Activated CD4-positive, alpha-beta T cell treated with anti-CD3 and anti-CD28 coated beads for 48 hours (primary cell): ENCODE measurements at regions not wholly inside any gene's neighbourhood (a gene's known extent, or its start where the extent isn't known, plus 50 kb on each side); places are given as distances from the start of the nearest gene placed in this dataset.

Source experiments
- DNase-seq: peaks from one replicate; pipeline ENCODE4 v3.0.0-alpha.2; 2020

DNA sequence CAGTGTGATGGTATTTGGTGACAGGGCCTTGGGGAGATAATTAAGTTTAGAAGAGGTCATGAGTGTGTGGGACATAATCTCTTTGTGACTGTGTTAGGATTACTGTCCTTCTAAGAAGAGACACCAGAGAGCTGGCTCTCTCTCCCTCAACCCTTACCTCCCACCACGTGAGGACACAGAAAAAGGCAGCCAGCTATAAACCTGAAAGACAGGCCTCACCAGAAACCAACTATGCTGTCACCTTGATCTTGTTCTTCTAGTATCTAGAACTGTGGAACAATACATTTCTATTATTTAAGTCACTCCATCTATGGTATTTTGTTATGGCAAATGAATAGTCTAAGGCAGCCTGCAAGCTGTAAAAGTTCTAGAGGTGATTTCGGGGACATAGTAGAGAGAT, 203.7 kb downstream of the OTOR start:
- DNase-seq: no peak

DNA sequence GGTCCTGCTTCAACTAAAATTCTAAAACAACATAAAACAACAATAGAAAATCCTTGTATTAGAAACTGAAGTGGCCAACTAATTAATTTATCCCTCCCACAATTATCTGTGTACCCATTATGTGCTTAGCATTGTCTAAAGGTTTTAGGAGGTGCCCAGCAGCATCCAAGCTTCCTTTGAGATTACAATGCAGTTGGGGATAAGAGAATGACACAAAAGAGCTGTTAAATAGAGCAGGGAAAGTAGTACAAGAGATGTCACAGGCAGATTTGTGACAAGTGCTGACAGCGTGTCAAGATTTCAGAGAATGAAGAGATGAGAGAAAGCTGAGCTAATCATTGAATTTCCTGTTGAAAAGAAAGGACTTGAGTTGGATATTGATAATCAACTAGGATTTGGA, 204.8 kb downstream of the OTOR start:
- no peak for DNase-seq

DNA sequence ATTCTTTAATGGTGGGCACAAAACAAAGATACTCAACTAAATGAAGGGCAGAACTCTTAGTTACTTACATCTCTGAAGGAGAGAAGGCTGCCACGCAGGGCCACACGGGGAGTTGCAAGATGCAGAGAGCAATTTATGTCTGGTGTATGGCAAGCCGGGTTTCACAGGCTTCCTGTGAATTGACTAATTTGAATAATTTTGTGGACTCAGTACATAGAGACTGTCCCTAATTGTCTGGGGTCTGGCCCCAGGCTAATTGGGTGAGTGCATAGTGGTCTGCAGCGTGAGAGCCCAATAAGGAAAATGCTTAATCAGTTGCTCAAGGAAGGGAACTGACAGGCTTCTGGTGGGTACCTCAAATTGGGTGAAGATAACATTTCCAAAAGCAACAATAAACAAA, 205.7 kb downstream of the OTOR start:
- no peak for DNase-seq

DNA sequence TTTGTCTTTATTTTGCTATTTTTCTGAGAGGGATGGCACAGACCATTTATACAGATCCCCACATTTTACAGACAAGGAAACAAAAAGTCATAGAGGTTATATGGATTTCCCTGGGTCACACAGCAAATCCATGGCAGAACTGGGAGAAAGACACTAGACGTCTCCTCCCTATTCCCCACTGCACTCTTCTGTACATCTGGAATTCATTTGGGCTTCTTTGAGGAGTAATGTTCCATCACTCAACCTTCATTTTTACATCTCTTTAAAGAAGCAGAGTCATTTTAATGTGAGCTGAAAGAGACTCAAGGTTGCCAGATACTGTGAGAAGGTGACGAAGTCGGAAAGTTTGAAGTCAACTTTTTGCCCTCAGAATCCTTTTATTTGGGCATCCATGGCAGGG, 207.3 kb downstream of the OTOR start:
- DNase-seq: no peak

DNA sequence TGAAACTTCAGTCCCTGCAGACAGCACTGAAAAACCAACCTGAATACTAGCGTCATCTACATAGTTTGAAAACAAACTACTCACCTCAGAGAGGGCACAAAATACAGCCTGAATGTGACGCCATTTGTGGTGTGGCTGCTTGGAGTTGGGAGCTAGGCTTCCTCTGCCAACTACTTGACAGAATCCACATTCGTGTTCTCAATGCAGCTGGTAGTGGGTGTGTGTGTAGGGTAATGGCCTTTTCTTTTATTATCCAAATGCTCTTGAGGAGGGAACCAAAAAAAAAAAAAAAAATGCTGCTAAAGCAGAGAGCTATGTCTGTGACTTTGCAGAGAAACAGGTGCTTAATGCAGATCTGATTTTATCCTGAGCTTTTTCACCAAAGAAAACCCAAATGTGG, 207.8 kb downstream of the OTOR start:
- DNase-seq: no peak

DNA sequence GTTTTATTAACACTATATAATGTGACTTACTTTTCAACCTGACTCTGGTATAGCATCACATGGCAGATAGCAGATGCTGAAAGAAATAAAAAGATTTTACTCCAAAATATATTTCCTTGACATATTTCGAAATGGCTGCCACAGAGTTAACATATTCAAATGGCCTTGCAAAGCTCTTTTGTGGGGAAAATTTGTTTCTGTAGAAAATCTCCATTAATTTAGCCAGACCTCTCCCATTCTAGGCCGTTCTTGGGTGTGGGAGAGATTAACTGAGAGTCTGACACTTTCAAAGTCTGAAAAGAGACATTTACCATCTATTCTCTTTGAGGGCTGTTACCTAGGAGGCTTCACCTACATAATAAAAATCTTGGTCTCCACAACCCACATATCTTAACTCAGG, 217.2 kb downstream of the OTOR start:
- no peak for DNase-seq

DNA sequence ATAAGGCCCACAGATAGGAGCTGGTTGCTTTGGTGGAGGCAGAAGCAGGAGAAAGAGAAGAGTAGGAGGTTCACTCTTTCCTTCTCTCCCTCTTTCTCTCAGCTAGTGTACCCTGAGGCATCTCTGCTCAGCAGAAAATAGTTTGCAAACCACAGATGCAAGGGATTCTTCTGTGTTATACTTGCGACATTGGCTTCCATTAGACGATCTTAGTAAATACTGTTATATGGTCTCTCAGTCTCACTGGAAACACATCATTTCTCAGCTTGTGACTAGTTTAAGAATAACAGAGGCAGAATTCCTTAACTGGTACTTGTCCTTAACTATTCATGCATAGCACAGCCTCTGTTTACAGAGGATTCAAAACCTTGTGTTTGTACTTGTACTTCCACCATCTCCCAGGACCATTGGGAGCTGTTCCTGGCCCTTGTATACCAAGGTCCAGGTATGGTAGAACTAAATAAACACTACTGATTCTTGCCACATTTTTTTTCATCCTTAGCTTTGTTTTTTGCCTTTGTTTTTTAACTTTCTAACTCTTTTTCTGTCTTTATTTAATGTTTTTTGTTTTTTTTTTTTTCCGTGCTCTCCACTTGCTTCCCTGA, 218.2 kb downstream of the OTOR start:
- no peak for DNase-seq

DNA sequence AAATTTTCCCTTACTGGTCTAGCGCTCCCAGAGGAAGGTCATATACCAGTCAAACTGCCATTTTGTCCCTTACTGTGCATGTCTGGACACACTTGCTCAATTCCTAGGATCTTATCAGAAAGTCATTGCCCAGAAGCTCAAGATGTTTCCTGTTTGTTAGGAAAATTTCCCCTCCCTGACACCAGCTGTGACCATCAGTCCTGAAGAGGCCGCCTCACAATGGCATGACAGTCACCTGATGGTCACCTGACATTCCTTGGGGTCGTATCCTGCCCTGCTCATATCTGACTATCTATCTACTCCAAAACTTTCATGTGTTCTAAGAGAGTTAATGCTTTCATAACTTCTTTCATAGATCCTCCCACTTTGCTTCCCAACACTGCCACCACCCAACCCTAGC, 219.9 kb downstream of the OTOR start:
- no peak for DNase-seq

DNA sequence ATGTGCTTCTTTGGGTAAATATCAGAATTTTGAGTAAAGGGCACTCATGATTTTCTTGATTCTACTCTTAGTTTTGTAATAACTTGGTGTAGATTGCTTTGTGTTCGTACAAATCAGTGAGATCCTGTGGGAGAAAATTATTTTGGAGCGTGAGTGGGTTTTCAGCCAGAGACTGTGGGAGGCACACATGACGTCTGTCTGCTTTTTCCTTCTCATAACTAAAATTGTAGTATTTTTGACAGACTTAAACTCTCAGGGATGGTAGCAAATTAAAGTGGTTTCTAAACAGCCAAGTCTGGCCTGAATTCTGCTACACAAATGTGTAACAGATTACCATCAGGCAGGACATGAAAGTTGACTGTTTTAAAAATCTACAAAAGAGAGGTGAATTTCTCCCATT, 222.6 kb downstream of the OTOR start:
- no peak for DNase-seq

DNA sequence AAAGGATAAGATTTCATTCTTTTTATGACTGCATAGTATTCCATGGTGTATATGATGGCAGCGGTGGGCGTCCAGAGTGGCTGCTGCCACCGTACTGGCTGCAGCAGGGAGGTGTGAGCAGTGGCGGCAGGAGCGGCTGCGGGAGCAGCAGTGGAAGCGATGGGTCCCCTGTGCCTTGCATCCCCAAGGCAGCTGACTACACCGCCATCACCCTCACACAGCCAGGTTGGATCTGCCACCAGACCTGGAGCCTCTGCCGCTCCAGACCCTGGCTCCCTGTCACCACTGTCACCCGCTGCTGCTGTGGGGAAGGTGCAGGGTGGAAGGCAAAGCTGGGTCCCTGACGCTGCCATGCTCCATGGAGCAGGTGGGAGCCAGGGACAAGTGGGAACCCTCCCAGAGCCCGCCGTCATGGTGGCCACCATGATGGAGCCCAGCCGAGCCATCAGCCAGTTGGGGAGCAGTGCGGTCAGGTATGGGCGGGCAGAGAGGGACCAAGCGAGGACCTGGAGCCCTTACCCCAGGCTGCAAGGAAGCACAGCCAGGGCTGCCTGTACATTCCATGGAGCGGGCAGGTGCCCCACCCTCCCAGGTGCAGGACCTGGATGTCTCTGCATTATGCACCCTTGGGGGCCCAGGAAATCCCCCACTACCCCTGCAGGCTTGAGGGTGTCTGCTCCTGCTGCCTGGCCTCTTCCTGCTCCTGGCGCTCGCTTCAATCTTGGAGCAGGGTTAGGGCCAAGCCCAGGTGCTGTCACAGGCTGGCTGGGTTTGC, 226.1 kb downstream of the OTOR start:
- no peak for DNase-seq

DNA sequence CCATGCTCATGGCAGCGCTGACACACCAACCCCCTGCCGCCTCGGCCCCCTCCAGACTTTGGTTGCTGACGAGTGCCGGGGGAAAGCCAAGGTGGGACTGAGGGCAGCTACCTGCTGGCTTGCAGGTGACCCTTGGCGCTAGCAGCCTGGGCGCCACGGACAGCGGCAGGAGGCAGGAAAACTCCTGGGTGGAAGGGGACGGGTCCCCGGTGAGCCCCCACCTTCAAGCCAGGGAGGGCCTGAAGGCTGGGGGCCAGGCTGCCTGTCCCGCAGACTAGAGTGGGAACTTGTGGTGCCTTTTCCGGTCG, 226.7 kb downstream of the OTOR start:
- no peak for DNase-seq

DNA sequence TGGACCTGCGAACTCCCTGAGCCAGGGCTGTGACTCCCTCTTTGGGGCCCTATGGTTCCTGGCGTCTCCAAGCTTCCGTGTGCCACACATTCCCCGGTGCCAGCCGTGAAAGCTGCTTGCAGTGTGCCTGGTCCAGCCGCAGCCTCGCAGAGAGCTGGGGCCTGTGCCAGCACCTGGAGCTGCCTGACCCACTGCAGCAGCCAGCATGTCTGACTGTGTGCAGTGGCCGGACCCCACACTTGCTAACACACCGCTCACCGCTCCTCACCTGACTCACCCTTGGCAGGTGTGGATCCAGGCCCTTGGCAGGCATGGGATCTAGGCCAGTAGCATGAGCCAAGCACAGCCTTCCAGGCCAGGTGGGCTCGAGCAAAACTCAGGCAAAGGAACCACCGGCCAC, 227.5 kb downstream of the OTOR start:
- DNase-seq: no peak

DNA sequence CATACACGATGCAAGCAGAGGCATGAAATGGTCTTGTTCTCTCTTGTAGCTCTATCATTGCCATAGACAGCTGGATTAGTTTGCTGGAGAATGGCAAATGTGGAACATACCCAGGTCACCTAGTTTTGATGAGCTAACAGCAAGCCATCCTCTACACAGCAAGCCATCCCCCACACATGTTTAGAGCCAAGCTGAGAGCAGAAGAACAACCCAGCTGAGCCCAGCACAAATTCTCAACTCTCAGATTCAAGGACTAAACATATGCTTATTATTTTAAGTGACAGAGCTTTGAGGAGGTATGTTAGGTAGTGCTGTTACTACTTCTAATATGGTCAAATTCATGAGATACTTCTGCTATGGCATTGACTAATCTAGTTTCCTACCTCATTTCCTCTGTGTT, 230.3 kb downstream of the OTOR start:
- no peak for DNase-seq

DNA sequence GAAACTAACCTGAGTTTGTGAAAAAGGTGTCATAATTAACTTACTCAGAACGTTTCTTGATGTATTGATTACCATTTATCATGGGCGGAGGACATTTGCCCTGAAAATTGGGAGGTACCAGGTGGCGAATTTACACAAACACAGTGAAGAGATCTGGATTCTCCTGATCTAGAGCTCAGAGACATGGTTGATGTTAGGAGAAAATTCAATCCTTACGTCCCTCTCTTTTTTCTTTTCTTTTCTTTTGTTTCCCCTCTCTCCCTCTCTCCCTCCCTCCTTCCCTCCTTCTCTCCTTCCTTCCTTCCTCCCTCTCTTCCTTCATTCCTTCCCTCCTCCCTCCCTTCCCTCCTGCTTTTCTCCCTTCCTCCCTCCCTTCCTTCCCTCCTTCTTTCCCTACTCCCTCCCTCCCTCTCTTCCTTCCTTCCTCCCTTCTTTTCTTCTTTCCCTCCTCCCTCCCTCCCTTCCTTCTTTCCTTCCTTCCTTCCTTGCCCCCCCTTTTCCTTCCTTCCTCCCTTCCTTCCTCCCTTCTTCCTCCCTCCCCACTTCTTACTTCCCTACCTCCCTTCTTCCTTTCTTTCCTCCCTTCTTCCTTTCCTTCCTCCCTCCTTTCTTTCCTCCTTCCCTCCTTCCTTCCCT, 234.1 kb downstream of the OTOR start:
- DNase-seq: no peak

DNA sequence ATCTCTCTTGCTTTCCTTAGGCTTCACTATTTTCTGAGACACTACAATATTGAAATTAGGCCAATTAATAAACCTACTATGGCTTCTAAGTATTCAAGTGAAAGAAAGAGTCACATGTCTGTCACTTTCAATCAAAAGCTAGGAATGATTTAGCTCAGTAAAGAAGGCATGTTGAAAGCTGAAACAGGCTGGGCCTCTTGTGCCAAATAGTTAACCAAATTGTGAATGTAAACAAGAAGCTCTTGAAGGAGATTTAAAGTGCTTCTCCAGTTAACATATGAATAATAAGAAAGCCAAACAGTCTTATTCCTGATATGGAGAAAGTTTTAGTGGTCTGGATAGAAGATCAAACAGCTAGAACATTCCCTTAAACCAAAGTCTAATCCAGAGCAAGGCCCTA, 236.3 kb downstream of the OTOR start:
- DNase-seq: no peak

DNA sequence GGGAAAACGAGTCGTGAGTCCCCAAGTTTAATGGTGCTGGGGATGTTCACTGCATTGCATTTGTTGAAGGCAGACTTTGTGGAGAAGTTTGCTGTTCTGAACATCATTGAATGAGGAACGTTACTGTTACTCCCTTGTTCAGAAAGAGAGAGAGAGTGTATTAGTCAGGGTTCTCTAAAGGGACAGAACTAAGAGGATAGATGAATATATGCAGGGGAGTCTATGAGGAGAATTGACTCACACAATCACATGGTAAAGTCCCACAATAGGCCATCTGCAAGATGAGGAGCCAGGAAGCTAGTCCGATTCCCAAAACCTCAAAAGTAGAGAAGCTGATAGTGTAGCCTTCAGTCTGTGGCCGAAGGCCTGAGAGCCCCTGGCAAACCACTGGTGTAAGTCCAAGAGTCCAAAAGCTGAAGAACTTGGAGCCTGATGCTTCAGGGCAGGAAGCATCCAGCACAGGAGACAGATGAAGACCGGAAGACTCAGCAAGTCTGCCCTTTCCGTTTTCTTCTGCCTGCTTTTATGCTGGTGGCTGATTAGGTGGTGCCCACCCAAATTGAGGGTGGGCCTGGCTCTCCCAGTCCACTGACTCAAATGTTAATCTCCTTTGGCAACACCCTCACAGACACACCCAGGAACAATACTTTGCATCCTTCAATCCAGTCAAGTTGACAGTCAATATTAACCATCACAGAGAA, 223.5 kb upstream of the PCSK2 start:
- DNase-seq: no peak

DNA sequence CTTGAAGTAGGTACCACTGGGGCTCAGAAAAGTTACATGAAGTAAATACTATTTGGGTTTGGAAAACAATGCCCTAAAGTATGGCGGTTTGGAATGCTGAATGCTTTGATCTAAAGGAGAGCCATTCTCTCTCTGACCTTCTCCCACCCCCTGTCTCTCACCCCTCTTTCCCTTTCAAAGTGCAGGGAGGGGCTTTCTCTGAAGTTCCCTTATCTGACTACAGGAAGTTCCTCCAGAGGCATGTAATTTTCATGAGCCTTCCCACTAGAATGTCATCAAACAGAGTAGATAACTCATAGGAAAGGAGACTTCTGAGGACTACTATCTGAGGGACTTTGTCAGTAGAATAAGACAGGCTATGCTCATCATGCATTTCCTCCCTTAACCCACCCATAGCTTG, 216.7 kb upstream of the PCSK2 start:
- no peak for DNase-seq

DNA sequence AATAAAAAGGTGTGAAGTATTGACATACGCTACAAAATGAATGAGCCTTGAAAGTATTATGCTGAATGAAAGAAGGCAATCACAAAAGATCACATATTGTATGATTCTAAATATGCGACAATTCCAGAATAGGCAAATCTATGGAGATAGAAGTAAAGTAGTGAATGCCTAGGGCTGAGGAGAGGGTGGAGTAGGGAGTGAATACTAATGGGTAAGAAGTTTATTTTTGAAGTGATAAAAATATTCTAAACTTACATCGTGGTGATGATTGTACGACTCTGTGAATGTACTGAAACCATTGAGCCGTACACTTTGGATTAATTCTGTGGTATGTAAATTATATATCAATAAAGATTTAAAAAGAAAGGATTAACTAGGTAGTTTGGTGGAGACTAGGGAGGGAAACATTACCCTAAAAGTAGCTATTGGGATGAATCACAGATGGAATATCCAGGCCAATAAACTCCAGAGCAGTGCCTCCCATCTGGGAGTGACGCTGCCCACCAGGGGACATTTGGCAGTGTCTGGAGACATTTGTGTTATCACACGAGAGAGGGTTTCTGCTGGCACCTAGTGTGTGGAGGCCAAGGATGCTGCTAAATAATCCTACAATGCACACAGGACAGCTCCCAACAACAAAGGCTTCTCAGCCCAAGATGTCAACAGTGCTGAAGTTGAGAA, 214.2 kb upstream of the PCSK2 start:
- DNase-seq: no peak

DNA sequence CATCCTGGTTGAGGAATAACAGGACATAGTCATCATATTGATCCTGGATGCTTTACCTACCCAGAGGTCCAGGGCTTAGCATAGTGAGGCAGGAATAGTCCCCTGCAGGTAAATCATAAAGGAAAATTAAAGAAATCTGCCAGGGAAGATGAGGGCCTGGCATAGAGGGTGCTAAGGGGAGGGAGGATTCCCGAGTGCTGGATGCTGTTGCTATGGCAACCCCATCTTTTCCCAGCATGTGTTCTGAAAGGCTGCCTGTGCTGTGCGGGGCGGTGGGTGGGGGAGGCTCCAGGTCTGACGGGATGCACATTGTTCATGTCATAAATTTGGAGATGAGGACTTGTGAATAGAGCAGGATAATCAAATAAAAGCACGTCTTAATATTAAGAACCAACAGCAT, 212.6 kb upstream of the PCSK2 start:
- DNase-seq: no peak

DNA sequence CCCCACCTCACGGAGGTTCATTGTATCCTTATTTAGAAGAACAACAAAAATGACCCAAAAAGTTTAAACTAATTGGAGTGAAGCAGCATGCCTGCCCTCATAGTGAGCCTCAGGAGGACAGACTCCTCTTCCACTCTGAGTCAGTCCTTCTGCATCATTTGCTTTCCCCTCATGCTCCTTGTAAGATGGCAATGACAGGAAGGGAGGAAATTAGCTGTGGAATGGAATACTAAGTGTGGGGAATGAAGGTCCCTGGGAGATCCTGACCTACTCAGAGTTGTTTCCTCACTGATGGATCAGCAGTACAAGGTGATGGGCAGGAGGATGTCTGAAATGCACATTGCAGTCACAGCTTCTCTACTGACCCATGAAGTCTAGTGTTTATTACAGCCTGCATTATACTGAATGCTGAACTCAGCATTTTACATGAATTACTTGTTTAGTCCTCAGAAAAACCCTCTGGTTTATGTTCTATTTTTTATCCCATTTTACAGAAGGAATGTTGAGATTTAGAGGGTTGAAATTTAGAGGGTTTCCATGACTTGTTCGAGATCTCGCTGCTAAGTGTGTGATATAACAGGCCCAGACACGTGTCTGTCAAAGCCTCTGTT, 212.0 kb upstream of the PCSK2 start:
- no peak for DNase-seq

DNA sequence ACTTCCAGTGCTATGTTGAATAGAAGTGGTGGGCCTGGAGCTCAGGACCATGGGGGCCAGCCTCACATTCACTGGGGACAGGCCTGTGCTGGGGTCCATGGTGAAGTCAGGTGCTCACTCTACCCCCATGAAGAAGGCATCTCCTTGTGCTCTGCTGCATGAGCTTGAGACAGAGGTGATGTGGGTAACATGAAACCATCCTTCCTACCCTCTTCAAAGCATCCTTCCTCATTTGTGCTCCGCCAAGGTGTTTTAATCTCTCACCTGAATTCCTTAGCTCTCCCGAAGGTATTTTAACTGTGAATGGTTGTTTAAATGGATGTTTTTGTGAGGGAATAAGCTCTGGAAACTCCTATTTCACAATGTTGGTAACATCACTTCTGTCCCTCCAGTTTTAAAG, 209.6 kb upstream of the PCSK2 start:
- DNase-seq: no peak

DNA sequence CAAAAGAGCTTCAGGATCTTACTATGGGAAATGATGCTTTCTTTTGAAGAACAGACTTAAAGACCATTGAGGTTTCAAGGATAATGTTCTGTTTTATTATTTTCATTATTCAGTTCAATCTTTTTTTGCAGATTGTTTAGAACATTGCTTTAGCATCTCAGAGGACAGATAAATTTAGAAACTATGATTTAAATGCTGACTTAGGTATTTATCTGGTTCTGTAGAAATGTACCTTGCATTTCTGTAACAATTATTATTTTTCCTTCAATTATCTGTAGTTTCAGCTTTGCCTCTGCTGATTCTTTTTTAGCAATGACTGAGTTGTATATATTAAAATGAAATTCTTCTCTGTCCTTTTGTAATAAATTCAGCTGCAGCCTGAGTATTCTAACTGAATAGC, 205.4 kb upstream of the PCSK2 start:
- no peak for DNase-seq

DNA sequence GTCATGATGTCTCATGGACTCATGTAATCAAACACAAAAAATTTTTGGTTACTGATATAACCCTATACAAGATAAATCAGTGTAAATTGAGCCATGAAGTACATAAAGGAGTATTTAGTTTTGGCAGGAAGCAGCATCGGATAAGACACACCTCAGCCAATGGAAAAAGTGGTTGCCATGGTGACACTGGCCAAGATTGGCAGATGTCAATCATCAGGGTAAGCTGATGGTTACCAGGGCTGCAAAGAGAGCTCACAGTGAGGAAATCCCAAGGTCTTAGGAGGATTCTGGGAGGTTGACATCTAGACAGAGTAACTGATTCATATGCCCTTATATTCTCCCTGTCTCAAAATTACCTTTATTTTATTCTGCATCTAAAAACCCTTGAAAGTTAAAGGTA, 203.8 kb upstream of the PCSK2 start:
- no peak for DNase-seq
